SK-N-SH (cell line): ENCODE measurements at regions not wholly inside any gene's neighbourhood (a gene's known extent, or its start where the extent isn't known, plus 50 kb on each side); places are given as distances from the start of the nearest gene placed in this dataset.

Experiments used
- ELF1 ChIP-seq: IDR thresholded peaks from 2 replicates; pipeline ENCODE4 v1.4.0; 2012
- JUND ChIP-seq: IDR thresholded peaks from 2 replicates; pipeline ENCODE4 v1.4.0; 2012
- NRF1 ChIP-seq: IDR thresholded peaks from 2 replicates; pipeline ENCODE4 v1.6.1; 2012; ENCODE audit warnings: low read depth, mild to moderate bottlenecking, low read length
- POLR2AphosphoS5 ChIP-seq: IDR thresholded peaks from 2 replicates; pipeline ENCODE4 v1.6.1; 2012; ENCODE audit warnings: low read depth, low read length
- RAD21 ChIP-seq: IDR thresholded peaks from 2 replicates; pipeline ENCODE4 v1.6.1; 2012; ENCODE audit warnings: mild to moderate bottlenecking, low read length
- RCOR1 ChIP-seq: fragments of 150-350 bp; IDR thresholded peaks from 2 replicates; pipeline ENCODE4 v1.6.1; 2017; ENCODE audit warnings: antibody characterized with exemption, low read length
- RFX5 ChIP-seq: IDR thresholded peaks from 2 replicates; pipeline ENCODE4 v1.6.1; 2012; ENCODE audit warnings: mild to moderate bottlenecking, improper control_type of control experiment, low read length
- SIN3A ChIP-seq: IDR thresholded peaks from 2 replicates; pipeline ENCODE4 v1.6.1; 2012; ENCODE audit warnings: low read depth, mild to moderate bottlenecking, low read length, moderate library complexity, borderline replicate concordance
- TF ChIP-seq, protein P1 (sequence below): fragments of 200-600 bp; sonication (generic); IDR thresholded peaks from 2 replicates; pipeline ENCODE4 v1.6.1; 2017; ENCODE audit warnings: antibody characterized with exemption, mild to moderate bottlenecking, moderate library complexity
- TF ChIP-seq, protein P2 (sequence below): IDR thresholded peaks from 2 replicates; pipeline ENCODE4 v1.6.1; 2012; ENCODE audit warnings: mild to moderate bottlenecking, low read depth, low read length, moderate library complexity
- TF ChIP-seq, protein P3 (sequence below): fragments of 150-350 bp; IDR thresholded peaks from 2 replicates; pipeline ENCODE4 v1.6.1; 2017; ENCODE audit warnings: antibody characterized with exemption, low read length, low read depth, borderline replicate concordance
- TF ChIP-seq, protein P4 (sequence below): IDR thresholded peaks from 2 replicates; pipeline ENCODE4 v1.4.0; 2012; ENCODE audit warnings: low read depth

DNA sequence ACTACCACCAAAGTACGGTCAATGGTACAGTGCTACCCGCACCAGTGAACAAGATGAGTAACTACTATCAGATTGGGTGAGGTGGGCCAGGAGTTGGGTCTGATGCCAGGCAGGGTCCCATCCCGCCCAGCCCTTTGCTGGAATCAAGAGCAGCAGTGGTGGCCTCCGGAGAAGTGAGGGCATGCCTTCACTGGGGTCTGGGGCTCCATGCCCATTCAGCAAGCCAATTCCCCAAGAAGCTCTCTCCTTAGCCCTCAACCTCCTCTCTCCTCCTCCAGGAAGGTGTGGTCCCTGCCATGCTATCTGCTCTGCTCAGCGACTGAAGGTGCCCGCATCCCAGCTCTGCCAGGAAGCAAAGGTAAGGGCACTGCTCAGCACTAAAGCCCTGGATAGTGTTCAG, 62.7 kb upstream of the CPLX2 start:
- TF ChIP-seq, protein P1, sequence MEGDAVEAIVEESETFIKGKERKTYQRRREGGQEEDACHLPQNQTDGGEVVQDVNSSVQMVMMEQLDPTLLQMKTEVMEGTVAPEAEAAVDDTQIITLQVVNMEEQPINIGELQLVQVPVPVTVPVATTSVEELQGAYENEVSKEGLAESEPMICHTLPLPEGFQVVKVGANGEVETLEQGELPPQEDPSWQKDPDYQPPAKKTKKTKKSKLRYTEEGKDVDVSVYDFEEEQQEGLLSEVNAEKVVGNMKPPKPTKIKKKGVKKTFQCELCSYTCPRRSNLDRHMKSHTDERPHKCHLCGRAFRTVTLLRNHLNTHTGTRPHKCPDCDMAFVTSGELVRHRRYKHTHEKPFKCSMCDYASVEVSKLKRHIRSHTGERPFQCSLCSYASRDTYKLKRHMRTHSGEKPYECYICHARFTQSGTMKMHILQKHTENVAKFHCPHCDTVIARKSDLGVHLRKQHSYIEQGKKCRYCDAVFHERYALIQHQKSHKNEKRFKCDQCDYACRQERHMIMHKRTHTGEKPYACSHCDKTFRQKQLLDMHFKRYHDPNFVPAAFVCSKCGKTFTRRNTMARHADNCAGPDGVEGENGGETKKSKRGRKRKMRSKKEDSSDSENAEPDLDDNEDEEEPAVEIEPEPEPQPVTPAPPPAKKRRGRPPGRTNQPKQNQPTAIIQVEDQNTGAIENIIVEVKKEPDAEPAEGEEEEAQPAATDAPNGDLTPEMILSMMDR = no peak
- TF ChIP-seq, protein P2, sequence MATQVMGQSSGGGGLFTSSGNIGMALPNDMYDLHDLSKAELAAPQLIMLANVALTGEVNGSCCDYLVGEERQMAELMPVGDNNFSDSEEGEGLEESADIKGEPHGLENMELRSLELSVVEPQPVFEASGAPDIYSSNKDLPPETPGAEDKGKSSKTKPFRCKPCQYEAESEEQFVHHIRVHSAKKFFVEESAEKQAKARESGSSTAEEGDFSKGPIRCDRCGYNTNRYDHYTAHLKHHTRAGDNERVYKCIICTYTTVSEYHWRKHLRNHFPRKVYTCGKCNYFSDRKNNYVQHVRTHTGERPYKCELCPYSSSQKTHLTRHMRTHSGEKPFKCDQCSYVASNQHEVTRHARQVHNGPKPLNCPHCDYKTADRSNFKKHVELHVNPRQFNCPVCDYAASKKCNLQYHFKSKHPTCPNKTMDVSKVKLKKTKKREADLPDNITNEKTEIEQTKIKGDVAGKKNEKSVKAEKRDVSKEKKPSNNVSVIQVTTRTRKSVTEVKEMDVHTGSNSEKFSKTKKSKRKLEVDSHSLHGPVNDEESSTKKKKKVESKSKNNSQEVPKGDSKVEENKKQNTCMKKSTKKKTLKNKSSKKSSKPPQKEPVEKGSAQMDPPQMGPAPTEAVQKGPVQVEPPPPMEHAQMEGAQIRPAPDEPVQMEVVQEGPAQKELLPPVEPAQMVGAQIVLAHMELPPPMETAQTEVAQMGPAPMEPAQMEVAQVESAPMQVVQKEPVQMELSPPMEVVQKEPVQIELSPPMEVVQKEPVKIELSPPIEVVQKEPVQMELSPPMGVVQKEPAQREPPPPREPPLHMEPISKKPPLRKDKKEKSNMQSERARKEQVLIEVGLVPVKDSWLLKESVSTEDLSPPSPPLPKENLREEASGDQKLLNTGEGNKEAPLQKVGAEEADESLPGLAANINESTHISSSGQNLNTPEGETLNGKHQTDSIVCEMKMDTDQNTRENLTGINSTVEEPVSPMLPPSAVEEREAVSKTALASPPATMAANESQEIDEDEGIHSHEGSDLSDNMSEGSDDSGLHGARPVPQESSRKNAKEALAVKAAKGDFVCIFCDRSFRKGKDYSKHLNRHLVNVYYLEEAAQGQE = no peak
- TF ChIP-seq RAD21 (no peak), ELF1 (no peak), NRF1 (no peak), RCOR1 (no peak), JUND (no peak), POLR2AphosphoS5 (no peak), RFX5 (no peak), SIN3A (no peak)
- TF ChIP-seq, protein P3, sequence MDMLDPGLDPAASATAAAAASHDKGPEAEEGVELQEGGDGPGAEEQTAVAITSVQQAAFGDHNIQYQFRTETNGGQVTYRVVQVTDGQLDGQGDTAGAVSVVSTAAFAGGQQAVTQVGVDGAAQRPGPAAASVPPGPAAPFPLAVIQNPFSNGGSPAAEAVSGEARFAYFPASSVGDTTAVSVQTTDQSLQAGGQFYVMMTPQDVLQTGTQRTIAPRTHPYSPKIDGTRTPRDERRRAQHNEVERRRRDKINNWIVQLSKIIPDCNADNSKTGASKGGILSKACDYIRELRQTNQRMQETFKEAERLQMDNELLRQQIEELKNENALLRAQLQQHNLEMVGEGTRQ = no peak
- TF ChIP-seq, protein P4, sequence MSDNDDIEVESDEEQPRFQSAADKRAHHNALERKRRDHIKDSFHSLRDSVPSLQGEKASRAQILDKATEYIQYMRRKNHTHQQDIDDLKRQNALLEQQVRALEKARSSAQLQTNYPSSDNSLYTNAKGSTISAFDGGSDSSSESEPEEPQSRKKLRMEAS = no peak
